NB4 (cell line): ENCODE measurements at regions not wholly inside any gene's neighbourhood (a gene's known extent, or its start where the extent isn't known, plus 50 kb on each side); places are given as distances from the start of the nearest gene placed in this dataset.
A peak's percentile ranks its signal among the peaks of the same experiment; 100 is the strongest.

Experiments
- CTCF ChIP-seq: IDR thresholded peaks from one replicate; pipeline ENCODE4 v1.5.1; 2012; ENCODE audit warnings: low read depth, low read length
- MAX ChIP-seq: IDR thresholded peaks from 2 replicates; pipeline ENCODE4 v1.6.1; 2011; ENCODE audit warnings: low read depth, low read length

GRCh38 chr4:53929955-53930798 lies 134.2 kb downstream of the CHIC2 start:
- TF ChIP-seq CTCF = peak; percentile 70
- TF ChIP-seq MAX = peak; percentile 90
